Right atrium auricular region (tissue), 2 donors: ENCODE measurements at regions not wholly inside any gene's neighbourhood (a gene's known extent, or its start where the extent isn't known, plus 50 kb on each side); places are given as distances from the start of the nearest gene placed in this dataset.

ENCODE experiments used
- DNase-seq: peaks from one replicate; pipeline ENCODE4 v3.0.0-alpha.2; 2019; ENCODE audit warnings: low spot score
- H3K27ac ChIP-seq, 2 donors: fragments of 200-600 bp; sonication (generic); 1 replicate in 1 of 2; 2 replicates in 1 of 2; pipeline ENCODE4 v1.5.1; 2016 to 2019
- H3K27me3 ChIP-seq, 2 donors: fragments of 200-600 bp; sonication (generic); one replicate each; pipeline versions ENCODE4 v1.5.1 to v1.6.0; 2017 to 2019
- H3K36me3 ChIP-seq: fragments of 200-600 bp; sonication (generic); one replicate; pipeline ENCODE4 v1.5.1; 2016
- H3K4me1 ChIP-seq, 2 donors: fragments of 200-600 bp; sonication (generic); one replicate each; pipeline versions ENCODE4 v1.5.1 to v1.6.0; 2017 to 2019
- H3K4me3 ChIP-seq, 2 donors: fragments of 200-600 bp; sonication (generic); 1 replicate in 1 of 2; 2 replicates in 1 of 2; pipeline ENCODE4 v1.5.1; 2017 to 2019; ENCODE audit warnings: mild to moderate bottlenecking in 1 of 2, moderate library complexity in 1 of 2
- H3K9me3 ChIP-seq, 2 donors: fragments of 200-600 bp; sonication (generic); one replicate each; pipeline ENCODE4 v1.5.1; 2019
- TF ChIP-seq, protein P1 (sequence below), 2 donors: fragments of 200-600 bp; sonication (generic); IDR thresholded peaks; one replicate each; pipeline ENCODE4 v1.5.1; 2019; ENCODE audit warnings: antibody characterized with exemption in 2 of 2

GRCh38 chr20:16918366-16918765, 170.2 kb downstream of the OTOR start:
- Histone ChIP-seq H3K9me3 (no peaks in the 10 kb centered on the region), H3K4me1 (no peaks in the 10 kb centered on the region), H3K4me3 (no peak overlapping the region), H3K27me3 (no peaks in the 10 kb centered on the region), H3K27ac (no peak overlapping the region), H3K36me3 (no peaks in the 10 kb centered on the region)
- DNase-seq: no peak
- TF ChIP-seq, protein P1, sequence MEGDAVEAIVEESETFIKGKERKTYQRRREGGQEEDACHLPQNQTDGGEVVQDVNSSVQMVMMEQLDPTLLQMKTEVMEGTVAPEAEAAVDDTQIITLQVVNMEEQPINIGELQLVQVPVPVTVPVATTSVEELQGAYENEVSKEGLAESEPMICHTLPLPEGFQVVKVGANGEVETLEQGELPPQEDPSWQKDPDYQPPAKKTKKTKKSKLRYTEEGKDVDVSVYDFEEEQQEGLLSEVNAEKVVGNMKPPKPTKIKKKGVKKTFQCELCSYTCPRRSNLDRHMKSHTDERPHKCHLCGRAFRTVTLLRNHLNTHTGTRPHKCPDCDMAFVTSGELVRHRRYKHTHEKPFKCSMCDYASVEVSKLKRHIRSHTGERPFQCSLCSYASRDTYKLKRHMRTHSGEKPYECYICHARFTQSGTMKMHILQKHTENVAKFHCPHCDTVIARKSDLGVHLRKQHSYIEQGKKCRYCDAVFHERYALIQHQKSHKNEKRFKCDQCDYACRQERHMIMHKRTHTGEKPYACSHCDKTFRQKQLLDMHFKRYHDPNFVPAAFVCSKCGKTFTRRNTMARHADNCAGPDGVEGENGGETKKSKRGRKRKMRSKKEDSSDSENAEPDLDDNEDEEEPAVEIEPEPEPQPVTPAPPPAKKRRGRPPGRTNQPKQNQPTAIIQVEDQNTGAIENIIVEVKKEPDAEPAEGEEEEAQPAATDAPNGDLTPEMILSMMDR (IDR thresholded peaks at IDR 0.05): no peak

GRCh38 chr20:16919841-16920240, 171.7 kb downstream of the OTOR start:
- Histone ChIP-seq H3K4me3 (no peak overlapping the region), H3K4me1 (no peaks in the 10 kb centered on the region), H3K36me3 (no peaks in the 10 kb centered on the region), H3K27ac (no peak overlapping the region), H3K9me3 (no peaks in the 10 kb centered on the region), H3K27me3 (no peaks in the 10 kb centered on the region)
- DNase-seq: no peak
- TF ChIP-seq, protein P1 (IDR thresholded peaks at IDR 0.05): no peak

DNA sequence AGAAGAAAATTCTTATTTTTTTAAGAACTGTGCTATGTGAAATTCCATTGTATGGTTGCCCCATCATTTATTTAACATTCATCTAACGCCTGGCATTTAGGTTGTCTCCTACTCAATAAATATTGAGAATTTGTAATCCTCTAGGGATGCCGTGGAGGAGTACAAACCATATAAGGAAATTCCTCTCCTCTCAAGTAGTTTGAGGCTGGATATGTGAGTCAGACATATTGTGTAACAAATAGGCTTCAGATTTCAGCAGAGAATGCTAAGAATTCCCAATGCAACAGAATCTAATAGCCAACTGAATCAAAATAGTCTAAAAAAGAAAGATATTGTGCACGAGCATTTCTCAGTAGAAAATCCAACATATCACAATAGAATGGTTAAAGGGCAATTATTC, 174.7 kb downstream of the OTOR start:
- Histone ChIP-seq H3K27ac (no peak overlapping the region), H3K4me1 (no peaks in the 10 kb centered on the region), H3K27me3 (no peaks in the 10 kb centered on the region), H3K4me3 (no peak overlapping the region), H3K36me3 (no peaks in the 10 kb centered on the region), H3K9me3 (no peaks in the 10 kb centered on the region)
- TF ChIP-seq, protein P1 (IDR thresholded peaks at IDR 0.05): no peak
- DNase-seq: no peak

DNA sequence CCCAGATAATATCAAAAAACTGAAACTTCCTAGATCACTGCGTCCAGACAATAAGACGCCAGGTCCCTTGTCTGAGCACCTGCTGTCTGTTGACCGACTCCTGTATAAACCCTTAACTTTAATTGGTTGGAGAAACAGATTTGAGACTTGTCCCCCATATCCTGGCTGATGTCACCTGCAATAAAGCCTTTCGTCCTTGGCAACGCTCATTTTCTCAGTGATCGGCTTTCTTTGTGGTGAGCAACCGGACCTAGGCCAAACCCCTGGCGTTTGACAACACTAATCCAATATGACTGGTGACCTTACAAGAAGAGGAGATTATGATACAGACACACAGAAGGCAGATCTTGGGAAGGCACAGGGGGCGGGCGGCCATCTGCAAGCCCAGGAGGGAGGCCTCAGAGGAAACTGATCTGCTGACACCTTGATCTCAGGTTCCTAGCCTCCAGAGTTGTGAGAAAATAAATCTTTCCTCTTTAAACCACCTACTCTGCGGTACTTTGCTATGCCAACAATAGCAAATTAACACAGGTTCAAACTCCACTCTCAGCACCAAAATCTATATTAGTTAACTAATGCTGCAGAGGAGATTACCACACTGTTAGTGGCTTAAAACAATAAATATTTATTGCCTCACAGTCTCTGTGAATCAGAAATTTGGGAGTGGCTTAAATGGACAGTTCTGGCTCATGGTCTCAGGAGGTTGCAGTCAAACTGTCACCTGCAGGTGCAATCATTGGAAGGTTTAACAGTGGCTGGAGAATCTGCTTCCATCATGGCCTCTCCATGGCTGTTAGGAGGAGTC, 178.7 kb downstream of the OTOR start:
- Histone ChIP-seq H3K4me1 (no peaks in the 10 kb centered on the region), H3K9me3 (no peaks in the 10 kb centered on the region), H3K36me3 (no peaks in the 10 kb centered on the region), H3K4me3 (no peak overlapping the region), H3K27ac (no peak overlapping the region), H3K27me3 (no peaks in the 10 kb centered on the region)
- TF ChIP-seq, protein P1 (IDR thresholded peaks at IDR 0.05): no peak
- DNase-seq: no peak

DNA sequence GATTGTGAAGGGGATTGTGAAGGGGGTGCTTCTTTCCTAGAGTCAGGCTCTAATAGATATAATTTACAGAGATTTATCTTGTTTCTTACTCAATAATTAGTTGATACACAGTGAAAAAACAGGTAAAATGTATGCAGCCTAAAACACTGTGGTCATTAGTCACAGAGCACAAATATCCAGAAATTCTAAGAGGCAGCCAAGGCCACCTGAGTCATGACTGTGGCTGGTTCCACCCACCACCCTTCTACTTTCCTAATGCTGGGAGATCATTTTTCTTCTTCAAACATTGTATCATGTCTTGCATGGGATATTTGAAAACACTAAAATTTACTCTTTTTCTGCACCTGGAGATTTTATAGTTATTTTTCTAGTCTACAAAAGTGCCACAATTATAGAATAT, 181.6 kb downstream of the OTOR start:
- Histone ChIP-seq H3K4me1 (no peaks in the 10 kb centered on the region), H3K27ac (no peak overlapping the region), H3K4me3 (no peak overlapping the region), H3K9me3 (no peaks in the 10 kb centered on the region), H3K27me3 (no peaks in the 10 kb centered on the region), H3K36me3 (no peaks in the 10 kb centered on the region)
- TF ChIP-seq, protein P1 (IDR thresholded peaks at IDR 0.05): no peak
- no peak for DNase-seq

DNA sequence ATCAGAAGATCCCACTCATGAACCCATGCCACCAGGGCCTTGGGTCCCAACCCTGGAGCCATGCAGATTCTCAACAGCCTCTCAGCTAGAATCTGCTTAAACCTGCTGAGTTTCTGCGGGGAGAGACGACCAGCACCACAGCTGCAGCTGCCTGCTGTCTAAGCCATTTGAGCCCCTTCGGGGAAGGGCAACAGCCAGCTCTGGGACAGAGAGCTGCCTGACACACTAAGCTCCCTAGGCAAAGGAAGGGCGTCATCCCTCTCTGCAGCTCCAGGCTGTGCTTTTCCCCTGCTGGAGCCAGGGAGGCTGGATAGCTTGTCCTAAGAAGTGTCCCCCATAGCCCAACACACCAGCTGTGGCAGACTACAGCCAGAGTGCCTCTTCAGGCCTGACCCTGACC, 182.5 kb downstream of the OTOR start:
- no peaks in the 10 kb centered on the region for H3K4me1 ChIP-seq

More for the DNA sequence above, 182.5 kb downstream of the OTOR start:
- Histone ChIP-seq H3K27ac (no peak overlapping the region), H3K9me3 (no peaks in the 10 kb centered on the region), H3K4me3 (no peak overlapping the region), H3K27me3 (no peaks in the 10 kb centered on the region), H3K36me3 (no peaks in the 10 kb centered on the region)
- DNase-seq: no peak
- TF ChIP-seq, protein P1 (IDR thresholded peaks at IDR 0.05): no peak
